GM12878 (cell line): ENCODE measurements at regions not wholly inside any gene's neighbourhood (a gene's known extent, or its start where the extent isn't known, plus 50 kb on each side); places are given as distances from the start of the nearest gene placed in this dataset.

Source experiments
- ATAC-seq: fragments of 200-7000 bp; cut with Tn5 transposase; 3 replicates; pipeline ENCODE4 v1.9.1; 2020; ENCODE audit warnings: mild to moderate bottlenecking, moderate library complexity
- BruUV-seq: library from RNA; stranded (reverse); fragments of 400-500 nt; replicated peaks from 2 replicates; lab custom pipeline; 2021; lab: Mats Ljungman, UMichigan
- CTCF ChIA-PET: fragments of 300-600 bp; sonication (Branson Sonifier 250); formaldehyde crosslinking; extraction: SDS; loops from one replicate; lab custom pipeline; 2021; ENCODE audit warnings: inconsistent platforms; lab: Yijun Ruan, JAX
- POLR2A ChIA-PET: fragments of 350-600 bp; formaldehyde crosslinking; extraction: SDS; loops from one replicate; lab custom pipeline; 2021; ENCODE audit warnings: inconsistent platforms; lab: Charles Lee
- RAD21 ChIA-PET: fragments of 300-600 bp; sonication (Branson Sonifier 250); formaldehyde crosslinking; loops from one replicate; lab custom pipeline; 2023; ENCODE audit warnings: antibody characterized with exemption; ENCODE audit not compliant: unreplicated experiment; lab: Charles Lee
- SMC1A ChIA-PET: fragments of 300-600 bp; sonication (Branson Sonifier 250); formaldehyde crosslinking; loops from one replicate; lab custom pipeline; 2023; ENCODE audit not compliant: unreplicated experiment, uncharacterized antibody; lab: Charles Lee
- DNase-seq: peaks from one replicate; pipeline ENCODE4 v3.0.0-alpha.2; 2011; ENCODE audit warnings: low read depth, low spot score
- FAIRE-seq: peaks from 3 replicates; lab custom pipeline; 2011; peaks lifted over from hg19 to GRCh38; lab: Jason Lieb, UNC
- H2AFZ ChIP-seq: 2 replicates; pipeline ENCODE4 v1.6.0; 2011; ENCODE audit warnings: low read depth, low read length, control low read depth; ENCODE audit not compliant: control insufficient read depth
- H3K27ac ChIP-seq: 2 replicates; pipeline ENCODE4 v1.5.1; 2011; ENCODE audit warnings: control low read depth; ENCODE audit not compliant: control insufficient read depth, insufficient read depth
- H3K27me3 ChIP-seq, 2 experiments: replicated peaks in 1 of 2; 2 replicates each; pipeline versions ENCODE4 v1.6.0 to v1.6.1; 2011; ENCODE audit warnings: low read length in 1 of 2; ENCODE audit not compliant: control insufficient read depth in 2 of 2, insufficient read depth in 2 of 2
- H3K36me3 ChIP-seq, 2 experiments: 2 replicates each; pipeline ENCODE4 v1.5.1; 2011; ENCODE audit warnings: low read length in 1 of 2; ENCODE audit not compliant: control insufficient read depth in 2 of 2, insufficient read depth in 2 of 2
- H3K4me1 ChIP-seq: 2 replicates; pipeline ENCODE4 v1.6.1; 2011; ENCODE audit warnings: mild to moderate bottlenecking, low read length, moderate library complexity, mixed read lengths; ENCODE audit not compliant: control insufficient read depth, insufficient read depth
- H3K4me2 ChIP-seq: 2 replicates; pipeline ENCODE4 v1.6.0; 2011; ENCODE audit warnings: control low read depth; ENCODE audit not compliant: control insufficient read depth, insufficient read depth
- H3K4me3 ChIP-seq: fragments of 200-600 bp; sonication (generic); 2 replicates; pipeline ENCODE4 v1.5.1; 2016
- H3K79me2 ChIP-seq: 2 replicates; pipeline ENCODE4 v1.6.0; 2011; ENCODE audit warnings: low read length; ENCODE audit not compliant: control insufficient read depth, insufficient read depth
- H3K9ac ChIP-seq: 2 replicates; pipeline ENCODE4 v1.8.0; 2011; ENCODE audit warnings: low read length, control low read depth, mixed read lengths; ENCODE audit not compliant: control insufficient read depth, insufficient read depth
- H3K9me3 ChIP-seq: replicated peaks from 3 replicates; pipeline ENCODE4 v1.5.1; 2011; ENCODE audit warnings: mild to moderate bottlenecking, low read length; ENCODE audit not compliant: control insufficient read depth, insufficient read depth
- H4K20me1 ChIP-seq: 2 replicates; pipeline ENCODE4 v1.6.0; 2011; ENCODE audit not compliant: control insufficient read depth, insufficient read depth
- BCLAF1 ChIP-seq: fragments of 450-650 bp; IDR thresholded peaks from 2 replicates; pipeline ENCODE4 v1.6.1; 2017; ENCODE audit warnings: antibody characterized with exemption, mild to moderate bottlenecking, moderate library complexity
- NRF1 ChIP-seq: conservative IDR thresholded peaks from 2 replicates; pipeline ENCODE4 v1.6.1; 2011; ENCODE audit warnings: mild to moderate bottlenecking, low read depth, low read length, improper control_type of control experiment
- SIN3A ChIP-seq: IDR thresholded peaks from 2 replicates; pipeline ENCODE4 v1.6.1; 2012; ENCODE audit warnings: low read depth, low read length, improper control_type of control experiment
- SMAD1 ChIP-seq: fragments of 450-650 bp; IDR thresholded peaks from 2 replicates; pipeline ENCODE4 v1.6.1; 2018; ENCODE audit warnings: mild to moderate bottlenecking, low read depth; ENCODE audit not compliant: partially characterized antibody
- SMAD5 ChIP-seq: IDR thresholded peaks from 2 replicates; pipeline ENCODE4 v1.6.1; 2016; ENCODE audit warnings: antibody characterized with exemption, low read depth
- TCF3 ChIP-seq: IDR thresholded peaks from 2 replicates; pipeline ENCODE4 v1.6.1; 2012; ENCODE audit warnings: low read depth, mild to moderate bottlenecking, low read length, borderline replicate concordance; ENCODE audit not compliant: insufficient read depth
- ZBTB4 ChIP-seq: fragments of 450-650 bp; formaldehyde crosslinking; IDR thresholded peaks from 2 replicates; pipeline ENCODE4 v1.4.0; 2022; ENCODE audit warnings: mild to moderate bottlenecking, moderate library complexity
- WGBS: methylation state at CpG from one replicate; pipeline ENCODE4 v1.1.6; 2016; ENCODE audit warnings: low lambda C conversion rate; ENCODE audit not compliant: insufficient replicate concordance, insufficient coverage; ENCODE audit errors: missing lambda C conversion rate; 5-methylcytosine and 5-hydroxymethylcytosine counted together
- in situ Hi-C: fragments of 300-500 bp; cut with MboI; formaldehyde crosslinking; loops from 9 replicates; pipeline ENCODE4 v1.14.3; 2018; ENCODE audit warnings: mixed read lengths
- intact Hi-C: fragments of 100-400 bp; cut with micrococcal nuclease; formaldehyde crosslinking; loops from one replicate; pipeline ENCODE4 v1.14.2; 2022; ENCODE audit not compliant: unreplicated experiment

GRCh38 chr14:81972601-81973000, 438.9 kb upstream of the SEL1L start:
- Histone ChIP-seq H3K4me3 (no peak overlapping the region), H3K79me2 (no peaks in the 10 kb centered on the region), H3K4me1 (no peaks in the 10 kb centered on the region), H3K36me3 (no peaks in the 10 kb centered on the region), H3K4me2 (no peak overlapping the region), H4K20me1 (no peaks in the 10 kb centered on the region), H3K9ac (no peak overlapping the region), H2AFZ (no peak overlapping the region), H3K9me3 (no peaks in the 10 kb centered on the region), H3K27ac (no peak overlapping the region), H3K27me3 (no peaks in the 10 kb centered on the region)
- intact Hi-C loops (no loop called here), in situ Hi-C loops (no loop called here)
- TF ChIP-seq SMAD5: no peak
- TF ChIP-seq SMAD1: no peak
- no peak for TF ChIP-seq SIN3A
- TF ChIP-seq TCF3: no peak
- no peak for TF ChIP-seq ZBTB4 (CRISPR knock-in tag)
- TF ChIP-seq BCLAF1: no peak
- TF ChIP-seq NRF1: no peak
- RAD21 ChIA-PET: no interaction called here
- SMC1A ChIA-PET: interaction anchor here (0.7 kb wide), 1 partner anchor 18 kb away, joined by 3 read pairs; no protein-coding TSS in a partner anchor
- ATAC-seq (no peak), FAIRE-seq (no peak), DNase-seq (no peak)
- no TSS peak for BruUV-seq
- 3% methylated on average over 2 of the region's 2 CpGs for WGBS
- CTCF ChIA-PET: interaction anchor here (2.3 kb wide), 1 partner anchor 18 kb away, joined by 8 read pairs; no protein-coding TSS in a partner anchor
- POLR2A ChIA-PET: no interaction called here
